Naive thymus-derived CD4-positive, alpha-beta T cell (primary cell): ENCODE measurements at regions not wholly inside any gene's neighbourhood (a gene's known extent, or its start where the extent isn't known, plus 50 kb on each side); places are given as distances from the start of the nearest gene placed in this dataset.

Source experiments
- ATAC-seq: fragments of 150-1000 bp; cut with Tn5 transposase; 2 replicates; pipeline ENCODE4 v1.10.0; 2021; ENCODE audit warnings: mild to moderate bottlenecking, moderate library complexity
- CTCF ChIA-PET: fragments of 350-600 bp; sonication (Branson Sonifier 250); formaldehyde crosslinking; loops from one replicate; lab custom pipeline; 2021; ENCODE audit warnings: antibody characterized with exemption; lab: Charles Lee
- POLR2A ChIA-PET: fragments of 350-600 bp; sonication (Branson Sonifier 250); formaldehyde crosslinking; loops from one replicate; lab custom pipeline; 2021; ENCODE audit warnings: antibody characterized with exemption, inconsistent platforms; lab: Charles Lee
- DNase-seq, 9 donors: peaks; one replicate each; pipeline versions ENCODE4 v3.0.0 to v3.0.0-alpha.2; 2020 to 2022; ENCODE audit warnings: mixed read lengths in 1 of 9
- H3K27ac ChIP-seq: one replicate; pipeline ENCODE4 v1.7.0; 2013; ENCODE audit warnings: mild to moderate bottlenecking, low read depth, low read length, moderate library complexity
- H3K27me3 ChIP-seq, 2 donors: one replicate each; pipeline ENCODE4 v1.7.0; 2013; ENCODE audit warnings: low read length in 2 of 2, mild to moderate bottlenecking in 2 of 2, moderate library complexity in 2 of 2; ENCODE audit not compliant: control insufficient read depth in 2 of 2, insufficient read depth in 2 of 2
- H3K36me3 ChIP-seq, 3 experiments: 1 replicate in 2 of 3; 2 replicates in 1 of 3; pipeline ENCODE4 v1.7.0; 2013; ENCODE audit warnings: low read length in 3 of 3, mild to moderate bottlenecking in 3 of 3, moderate library complexity in 1 of 3; ENCODE audit not compliant: insufficient read depth in 3 of 3, control insufficient read depth in 2 of 3
- H3K4me1 ChIP-seq, 2 donors: one replicate each; pipeline ENCODE4 v1.7.0; 2013; ENCODE audit warnings: low read length in 2 of 2, mild to moderate bottlenecking in 2 of 2, moderate library complexity in 1 of 2; ENCODE audit not compliant: control insufficient read depth in 2 of 2, insufficient read depth in 2 of 2
- H3K4me3 ChIP-seq: 2 replicates; pipeline ENCODE4 v1.7.0; 2013; ENCODE audit warnings: mild to moderate bottlenecking, low read length
- H3K9me3 ChIP-seq, 3 experiments: 1 replicate in 2 of 3; 2 replicates in 1 of 3; pipeline ENCODE4 v1.7.0; 2013; ENCODE audit warnings: low read length in 3 of 3; ENCODE audit not compliant: control insufficient read depth in 2 of 3
- H3K27ac Mint-ChIP-seq, 9 donors: one replicate each; pipeline ENCODE4 v1.8.0; 2020 to 2022; ENCODE audit warnings: mixed read lengths in 9 of 9, mild to moderate bottlenecking in 8 of 9, moderate library complexity in 5 of 9, inconsistent platforms in 2 of 9
- H3K27me3 Mint-ChIP-seq, 5 donors: one replicate each; pipeline ENCODE4 v1.8.0; 2021 to 2022; ENCODE audit warnings: mixed read lengths in 5 of 5, mild to moderate bottlenecking in 1 of 5
- H3K36me3 Mint-ChIP-seq, 5 donors: one replicate each; pipeline ENCODE4 v1.8.0; 2020 to 2022; ENCODE audit warnings: mixed read lengths in 5 of 5, mild to moderate bottlenecking in 3 of 5, inconsistent platforms in 1 of 5
- H3K4me1 Mint-ChIP-seq, 7 donors: one replicate each; pipeline ENCODE4 v1.8.0; 2020 to 2022; ENCODE audit warnings: mixed read lengths in 7 of 7, mild to moderate bottlenecking in 3 of 7, inconsistent platforms in 1 of 7
- H3K4me3 Mint-ChIP-seq, 10 donors: one replicate each; pipeline ENCODE4 v1.8.0; 2020 to 2022; ENCODE audit warnings: mild to moderate bottlenecking in 10 of 10, mixed read lengths in 10 of 10, moderate library complexity in 6 of 10, inconsistent platforms in 2 of 10
- H3K9me3 Mint-ChIP-seq, 11 donors: one replicate each; pipeline ENCODE4 v1.8.0; 2020 to 2022; ENCODE audit warnings: mixed read lengths in 11 of 11, mild to moderate bottlenecking in 4 of 11, inconsistent platforms in 1 of 11, moderate library complexity in 1 of 11
- intact Hi-C, 2 donors: fragments of 100-400 bp; cut with micrococcal nuclease; formaldehyde crosslinking; loops; one replicate each; pipeline ENCODE4 v1.15.1; 2023

- no peak for DNase-seq
- Mint-ChIP-seq H3K27ac (no peak overlapping the region), H3K4me1 (no peaks in the 10 kb centered on the region), H3K4me3 (no peak overlapping the region), H3K27me3 (peaks cover 0 to 12% (median 8%) of the 10 kb centered on the region in 5 donors), H3K9me3 (peaks cover 0 to 2% (median 0%) of the 10 kb centered on the region in 11 donors), H3K36me3 (no peaks in the 10 kb centered on the region)
- Histone ChIP-seq H3K36me3 (no peaks in the 10 kb centered on the region), H3K27me3 (no peaks in the 10 kb centered on the region), H3K4me3 (no peak overlapping the region), H3K27ac (no peak overlapping the region), H3K9me3 (no peaks in the 10 kb centered on the region), H3K4me1 (no peaks in the 10 kb centered on the region)
- CTCF ChIA-PET: no interaction called here
- POLR2A ChIA-PET: no interaction called here
- no peak for ATAC-seq
- intact Hi-C loops: no loop called here
Observed at GRCh38 chr16:81164958-81165357, 68.8 kb upstream of the GCSH start.

GRCh38 chr16:81164481-81164880 lies 68.3 kb upstream of the GCSH start:
- Histone ChIP-seq H3K27ac (no peak overlapping the region), H3K36me3 (no peaks in the 10 kb centered on the region), H3K4me1 (no peaks in the 10 kb centered on the region), H3K27me3 (no peaks in the 10 kb centered on the region), H3K9me3 (no peaks in the 10 kb centered on the region), H3K4me3 (no peak overlapping the region)
- H3K4me1 Mint-ChIP-seq: no peaks in the 10 kb centered on the region
- H3K9me3 Mint-ChIP-seq: peaks cover 0 to 2% (median 0%) of the 10 kb centered on the region in 11 donors
- no peaks in the 10 kb centered on the region for H3K36me3 Mint-ChIP-seq
- H3K27me3 Mint-ChIP-seq: peaks cover 0 to 11% (median 8%) of the 10 kb centered on the region in 5 donors
- ATAC-seq: no peak
- H3K27ac Mint-ChIP-seq: no peak overlapping the region
- no peak overlapping the region for H3K4me3 Mint-ChIP-seq
- ChIA-PET CTCF (no interaction called here), POLR2A (no interaction called here)
- intact Hi-C loops: no loop called here
- no peak for DNase-seq

GRCh38 chr16:81163671-81164070 lies 67.5 kb upstream of the GCSH start:
- ChIA-PET POLR2A (no interaction called here), CTCF (no interaction called here)
- Histone ChIP-seq H3K9me3 (no peaks in the 10 kb centered on the region), H3K27me3 (no peaks in the 10 kb centered on the region), H3K36me3 (no peaks in the 10 kb centered on the region), H3K27ac (no peak overlapping the region), H3K4me1 (no peaks in the 10 kb centered on the region), H3K4me3 (no peak overlapping the region)
- Mint-ChIP-seq H3K4me1 (no peaks in the 10 kb centered on the region), H3K36me3 (no peaks in the 10 kb centered on the region), H3K9me3 (peaks cover 0 to 2% (median 0%) of the 10 kb centered on the region in 11 donors), H3K27ac (no peak overlapping the region), H3K27me3 (peaks cover 2 to 11% (median 6%) of the 10 kb centered on the region in 5 donors), H3K4me3 (no peak overlapping the region)
- intact Hi-C loops: no loop called here
- ATAC-seq: no peak
- no peak for DNase-seq

GRCh38 chr16:81158964-81159363 lies 62.8 kb upstream of the GCSH start:
- Histone ChIP-seq H3K4me1 (no peaks in the 10 kb centered on the region), H3K27me3 (no peaks in the 10 kb centered on the region), H3K4me3 (no peak overlapping the region), H3K36me3 (no peaks in the 10 kb centered on the region), H3K27ac (no peak overlapping the region), H3K9me3 (no peaks in the 10 kb centered on the region)
- intact Hi-C loops: no loop called here
- Mint-ChIP-seq H3K27me3 (peaks cover 0 to 2% (median 0%) of the 10 kb centered on the region in 5 donors), H3K4me1 (no peaks in the 10 kb centered on the region), H3K9me3 (no peaks in the 10 kb centered on the region), H3K36me3 (no peaks in the 10 kb centered on the region), H3K27ac (no peak overlapping the region), H3K4me3 (no peak overlapping the region)
- ChIA-PET CTCF (no interaction called here), POLR2A (no interaction called here)
- no peak for ATAC-seq
- DNase-seq: no peak

- Mint-ChIP-seq H3K4me1 (no peaks in the 10 kb centered on the region), H3K27ac (no peak overlapping the region), H3K36me3 (no peaks in the 10 kb centered on the region), H3K4me3 (no peak overlapping the region), H3K9me3 (no peaks in the 10 kb centered on the region), H3K27me3 (peaks cover 0 to 3% (median 0%) of the 10 kb centered on the region in 5 donors)
- no peak overlapping the region for H3K4me3 ChIP-seq
- intact Hi-C loops: no loop called here
- no peaks in the 10 kb centered on the region for H3K9me3 ChIP-seq
- H3K36me3 ChIP-seq: no peaks in the 10 kb centered on the region
- no peak for ATAC-seq
- H3K4me1 ChIP-seq: no peaks in the 10 kb centered on the region
- no peak overlapping the region for H3K27ac ChIP-seq
- no peaks in the 10 kb centered on the region for H3K27me3 ChIP-seq
- ChIA-PET CTCF (no interaction called here), POLR2A (no interaction called here)
- no peak for DNase-seq
Observed at GRCh38 chr16:81155769-81156168, 59.6 kb upstream of the GCSH start.

GRCh38 chr16:81151648-81152310 lies 55.6 kb upstream of the GCSH start:
- H3K27ac ChIP-seq: no peak overlapping the region
- no peak for ATAC-seq
- intact Hi-C loops: no loop called here
- POLR2A ChIA-PET: no interaction called here
- Mint-ChIP-seq H3K4me3 (no peak overlapping the region), H3K27me3 (peaks cover 0 to 10% (median 5%) of the 10 kb centered on the region in 5 donors), H3K36me3 (no peaks in the 10 kb centered on the region), H3K9me3 (peaks cover 0 to 2% (median 0%) of the 10 kb centered on the region in 11 donors), H3K4me1 (no peaks in the 10 kb centered on the region), H3K27ac (no peak overlapping the region)
- DNase-seq: no peak
- H3K27me3 ChIP-seq: no peaks in the 10 kb centered on the region
- H3K4me1 ChIP-seq: no peaks in the 10 kb centered on the region
- no peak overlapping the region for H3K4me3 ChIP-seq
- H3K9me3 ChIP-seq: no peaks in the 10 kb centered on the region
- no peaks in the 10 kb centered on the region for H3K36me3 ChIP-seq
- CTCF ChIA-PET: no interaction called here

- no peak for ATAC-seq
- Histone ChIP-seq H3K9me3 (no peaks in the 10 kb centered on the region), H3K27me3 (no peaks in the 10 kb centered on the region), H3K36me3 (no peaks in the 10 kb centered on the region), H3K4me1 (no peaks in the 10 kb centered on the region), H3K27ac (no peak overlapping the region), H3K4me3 (no peak overlapping the region)
- no peak for DNase-seq
- Mint-ChIP-seq H3K9me3 (peaks cover 0 to 3% (median 0%) of the 10 kb centered on the region in 11 donors), H3K27ac (no peak overlapping the region), H3K4me1 (no peaks in the 10 kb centered on the region), H3K4me3 (no peak overlapping the region), H3K36me3 (no peaks in the 10 kb centered on the region), H3K27me3 (peaks cover 0 to 15% (median 5%) of the 10 kb centered on the region in 5 donors)
- ChIA-PET CTCF (no interaction called here), POLR2A (no interaction called here)
- intact Hi-C loops: no loop called here
Observed at GRCh38 chr16:81149614-81150013, 53.4 kb upstream of the GCSH start.
